ENCODE measurements at regions not wholly inside any gene's neighbourhood (a gene's known extent, or its start where the extent isn't known, plus 50 kb on each side); places are given as distances from the start of the nearest gene placed in this dataset.

- ChIA-PET POLR2A (no interaction called here), CTCF (no interaction called here), SMC1A (ENCODE audit: uncharacterized antibody, unreplicated experiment) (no interaction called here), RAD21 (ENCODE audit: unreplicated experiment) (no interaction called here)
- Histone ChIP-seq H2AFZ (ENCODE audit: control insufficient read depth, low read depth, low read length) (no peak overlapping the region), H3K9me3 (replicated peaks; ENCODE audit: control insufficient read depth, insufficient read depth, low read length) (no peaks in the 10 kb centered on the region), H4K20me1 (ENCODE audit: control insufficient read depth, insufficient read depth) (no peaks in the 10 kb centered on the region), H3K9ac (ENCODE audit: control insufficient read depth, insufficient read depth, low read length) (no peak overlapping the region), H3K36me3 (ENCODE audit: control insufficient read depth in 2 of 2, insufficient read depth in 2 of 2, low read length in 1 of 2) (no peaks in the 10 kb centered on the region), H3K27me3 (replicated peaks in 1 of 2; ENCODE audit: control insufficient read depth in 2 of 2, insufficient read depth in 2 of 2, low read length in 1 of 2) (no peaks in the 10 kb centered on the region), H3K27ac (ENCODE audit: control insufficient read depth, insufficient read depth) (no peak overlapping the region), H3K4me3 (no peak overlapping the region), H3K4me2 (ENCODE audit: control insufficient read depth, insufficient read depth) (no peak overlapping the region), H3K4me1 (ENCODE audit: control insufficient read depth, insufficient read depth, low read length) (no peaks in the 10 kb centered on the region), H3K79me2 (ENCODE audit: control insufficient read depth, insufficient read depth, low read length) (no peaks in the 10 kb centered on the region)
- no peak for FAIRE-seq
- 77% methylated on average over 4 of the region's 4 CpGs for WGBS (ENCODE audit: insufficient coverage, insufficient replicate concordance, low lambda C conversion rate, missing lambda C conversion rate)
- BruUV-seq (replicated peaks) = no TSS peak
- DNase-seq (ENCODE audit: low read depth, low spot score) = no peak
- TF ChIP-seq IKZF2 (IDR thresholded peaks at IDR 0.05) (no peak), MYC (IDR thresholded peaks at IDR 0.05; ENCODE audit: insufficient read depth, insufficient read length, insufficient replicate concordance, low read length, severe bottlenecking) (no peak), IRF3 (IDR thresholded peaks at IDR 0.05) (no peak), ATF2 (IDR thresholded peaks at IDR 0.05; ENCODE audit: low read length) (no peak), CBFB (IDR thresholded peaks at IDR 0.05; ENCODE audit: low read depth) (no peak), SRF (IDR thresholded peaks at IDR 0.05; ENCODE audit: low read depth in 2 of 2, low read length in 2 of 2) (no peak), YY1 (IDR thresholded peaks at IDR 0.05; ENCODE audit: low read depth, low read length) (no peak), CREB1 (IDR thresholded peaks at IDR 0.05; ENCODE audit: low read depth) (no peak), MEF2A (IDR thresholded peaks at IDR 0.05; ENCODE audit: insufficient read depth, low read depth, low read length) (no peak), PBX3 (IDR thresholded peaks at IDR 0.05; ENCODE audit: insufficient replicate concordance, low read depth, low read length) (no peak)
- intact Hi-C loops (cut with micrococcal nuclease; ENCODE audit: unreplicated experiment) = no loop called here
- no peak for ATAC-seq
- in situ Hi-C loops (cut with MboI) = no loop called here
Observed at GRCh38 chr7:108947526-108947925, 377.9 kb downstream of the DNAJB9 start.
